ENCODE measurements at regions not wholly inside any gene's neighbourhood (a gene's known extent, or its start where the extent isn't known, plus 50 kb on each side); places are given as distances from the start of the nearest gene placed in this dataset.
"Not testable (repeated sequence)": the region's sequence is repeated elsewhere in the genome, so short reads cannot be mapped to it uniquely, and the experiment has no call there.

GRCh38 chr5:66378407-66378806 lies 217.8 kb upstream of the MAST4 start:
- Mint-ChIP-seq H3K9me3 (peaks cover 4% of the 10 kb centered on the region), H3K27ac (no peak overlapping the region), H3K27me3 (peaks cover 8% of the 10 kb centered on the region), H3K36me3 (no peaks in the 10 kb centered on the region), H3K4me1 (no peaks in the 10 kb centered on the region), H3K4me3 (no peak overlapping the region)
- DNase-seq = no peak
- CTCF ChIA-PET = no interaction called here

GRCh38 chr5:66382152-66382551 lies 214.0 kb upstream of the MAST4 start:
- Mint-ChIP-seq H3K4me3 (no peak overlapping the region), H3K9me3 (peaks cover 4% of the 10 kb centered on the region), H3K4me1 (no peaks in the 10 kb centered on the region), H3K36me3 (no peaks in the 10 kb centered on the region), H3K27me3 (peaks cover 8% of the 10 kb centered on the region), H3K27ac (no peak overlapping the region)
- DNase-seq = no peak
- CTCF ChIA-PET = no interaction called here

GRCh38 chr5:66405145-66405544 lies 191.0 kb upstream of the MAST4 start:
- H3K4me1 Mint-ChIP-seq, H3K4me3 Mint-ChIP-seq, H3K27me3 Mint-ChIP-seq, CTCF ChIA-PET, H3K27ac Mint-ChIP-seq, DNase-seq, H3K36me3 Mint-ChIP-seq, H3K9me3 Mint-ChIP-seq: not testable (repeated sequence)

GRCh38 chr5:66406761-66407336 lies 189.3 kb upstream of the MAST4 start:
- H3K4me3 Mint-ChIP-seq = no peak overlapping the region
- no peaks in the 10 kb centered on the region for H3K4me1 Mint-ChIP-seq
- H3K27me3 Mint-ChIP-seq = peaks cover 12% of the 10 kb centered on the region
- no peak for DNase-seq
- H3K9me3 Mint-ChIP-seq = no peaks in the 10 kb centered on the region
- H3K36me3 Mint-ChIP-seq = no peaks in the 10 kb centered on the region
- no peak overlapping the region for H3K27ac Mint-ChIP-seq
- CTCF ChIA-PET = no interaction called here

GRCh38 chr5:66407765-66408164 lies 188.4 kb upstream of the MAST4 start:
- no peaks in the 10 kb centered on the region for H3K4me1 Mint-ChIP-seq
- H3K4me3 Mint-ChIP-seq = no peak overlapping the region
- no peaks in the 10 kb centered on the region for H3K36me3 Mint-ChIP-seq
- CTCF ChIA-PET = no interaction called here
- H3K27ac Mint-ChIP-seq = no peak overlapping the region
- no peak for DNase-seq
- H3K9me3 Mint-ChIP-seq = no peaks in the 10 kb centered on the region
- H3K27me3 Mint-ChIP-seq = peaks cover 12% of the 10 kb centered on the region

- H3K27me3 Mint-ChIP-seq = peaks cover 12% of the 10 kb centered on the region
- no peak for DNase-seq
- no peak overlapping the region for H3K4me3 Mint-ChIP-seq
- H3K36me3 Mint-ChIP-seq = no peaks in the 10 kb centered on the region
- H3K9me3 Mint-ChIP-seq = no peaks in the 10 kb centered on the region
- H3K27ac Mint-ChIP-seq = no peak overlapping the region
- CTCF ChIA-PET = no interaction called here
- no peaks in the 10 kb centered on the region for H3K4me1 Mint-ChIP-seq
These were observed 187.6 kb upstream of the MAST4 start for GRCh38 chr5:66408576-66408975.

- CTCF ChIA-PET = no interaction called here
- DNase-seq = no peak
- Mint-ChIP-seq H3K27me3 (peaks cover 10% of the 10 kb centered on the region), H3K36me3 (no peaks in the 10 kb centered on the region), H3K9me3 (no peaks in the 10 kb centered on the region), H3K27ac (no peak overlapping the region), H3K4me1 (no peaks in the 10 kb centered on the region), H3K4me3 (no peak overlapping the region)
These were observed 186.1 kb upstream of the MAST4 start for GRCh38 chr5:66410122-66410521.

GRCh38 chr5:66411701-66412100 lies 184.5 kb upstream of the MAST4 start:
- no peak overlapping the region for H3K27ac Mint-ChIP-seq
- H3K36me3 Mint-ChIP-seq = no peaks in the 10 kb centered on the region
- H3K4me1 Mint-ChIP-seq = no peaks in the 10 kb centered on the region
- DNase-seq = no peak
- H3K27me3 Mint-ChIP-seq = peaks cover 5% of the 10 kb centered on the region
- no peaks in the 10 kb centered on the region for H3K9me3 Mint-ChIP-seq
- CTCF ChIA-PET = no interaction called here
- no peak overlapping the region for H3K4me3 Mint-ChIP-seq

GRCh38 chr5:66413931-66414330 lies 182.3 kb upstream of the MAST4 start:
- Mint-ChIP-seq H3K9me3 (no peaks in the 10 kb centered on the region), H3K36me3 (no peaks in the 10 kb centered on the region), H3K27me3 (peaks cover 3% of the 10 kb centered on the region), H3K4me3 (no peak overlapping the region), H3K4me1 (no peaks in the 10 kb centered on the region), H3K27ac (no peak overlapping the region)
- CTCF ChIA-PET = no interaction called here
- no peak for DNase-seq

GRCh38 chr5:66415208-66415607 lies 181.0 kb upstream of the MAST4 start:
- Mint-ChIP-seq H3K27ac (no peak overlapping the region), H3K4me3 (no peak overlapping the region), H3K27me3 (peaks cover 3% of the 10 kb centered on the region), H3K36me3 (no peaks in the 10 kb centered on the region), H3K9me3 (no peaks in the 10 kb centered on the region), H3K4me1 (no peaks in the 10 kb centered on the region)
- no peak for DNase-seq
- CTCF ChIA-PET = no interaction called here

GRCh38 chr5:66416698-66417097 lies 179.5 kb upstream of the MAST4 start:
- CTCF ChIA-PET = no interaction called here
- no peak for DNase-seq
- no peaks in the 10 kb centered on the region for H3K27me3 Mint-ChIP-seq
- H3K9me3 Mint-ChIP-seq = no peaks in the 10 kb centered on the region
- H3K4me3 Mint-ChIP-seq = no peak overlapping the region
- no peak overlapping the region for H3K27ac Mint-ChIP-seq
- no peaks in the 10 kb centered on the region for H3K36me3 Mint-ChIP-seq
- no peaks in the 10 kb centered on the region for H3K4me1 Mint-ChIP-seq

GRCh38 chr5:66417781-66418180 lies 178.4 kb upstream of the MAST4 start:
- DNase-seq = no peak
- H3K4me3 Mint-ChIP-seq = no peak overlapping the region
- H3K27me3 Mint-ChIP-seq = no peaks in the 10 kb centered on the region
- H3K4me1 Mint-ChIP-seq = no peaks in the 10 kb centered on the region
- H3K9me3 Mint-ChIP-seq = no peaks in the 10 kb centered on the region
- CTCF ChIA-PET = no interaction called here
- no peak overlapping the region for H3K27ac Mint-ChIP-seq
- H3K36me3 Mint-ChIP-seq = no peaks in the 10 kb centered on the region

GRCh38 chr5:66423484-66423883 lies 172.7 kb upstream of the MAST4 start:
- CTCF ChIA-PET = no interaction called here
- Mint-ChIP-seq H3K9me3 (no peaks in the 10 kb centered on the region), H3K4me3 (no peak overlapping the region), H3K4me1 (no peaks in the 10 kb centered on the region), H3K27me3 (peaks cover 4% of the 10 kb centered on the region), H3K27ac (no peak overlapping the region), H3K36me3 (no peaks in the 10 kb centered on the region)
- no peak for DNase-seq

- H3K4me1 Mint-ChIP-seq = no peaks in the 10 kb centered on the region
- no peaks in the 10 kb centered on the region for H3K36me3 Mint-ChIP-seq
- CTCF ChIA-PET = no interaction called here
- H3K9me3 Mint-ChIP-seq = no peaks in the 10 kb centered on the region
- DNase-seq = no peak
- H3K27me3 Mint-ChIP-seq = peaks cover 4% of the 10 kb centered on the region
- H3K27ac Mint-ChIP-seq = no peak overlapping the region
- no peak overlapping the region for H3K4me3 Mint-ChIP-seq
These were observed 170.4 kb upstream of the MAST4 start for GRCh38 chr5:66425842-66426241.

GRCh38 chr5:66426259-66427138 lies 169.7 kb upstream of the MAST4 start:
- CTCF ChIA-PET = no interaction called here
- H3K4me3 Mint-ChIP-seq = no peak overlapping the region
- no peaks in the 10 kb centered on the region for H3K9me3 Mint-ChIP-seq
- H3K27ac Mint-ChIP-seq = no peak overlapping the region
- no peaks in the 10 kb centered on the region for H3K4me1 Mint-ChIP-seq
- DNase-seq = no peak
- peaks cover 4% of the 10 kb centered on the region for H3K27me3 Mint-ChIP-seq
- no peaks in the 10 kb centered on the region for H3K36me3 Mint-ChIP-seq

Measured in activated naive CD4-positive, alpha-beta T cell treated with anti-CD3 and anti-CD28 coated beads, Interleukin-2, amount 10 ng/mL, durations not matched to agents 7 days and 5 days (primary cell).